HG03103 (cell line): ENCODE measurements at regions not wholly inside any gene's neighbourhood (a gene's known extent, or its start where the extent isn't known, plus 50 kb on each side); places are given as distances from the start of the nearest gene placed in this dataset.

Source experiments
- ATAC-seq: cut with Tn5 transposase; IDR thresholded peaks from one replicate; pipeline ENCODE4 v1.9.1; 2021; ENCODE audit warnings: low read depth; ENCODE audit not compliant: unreplicated experiment

DNA sequence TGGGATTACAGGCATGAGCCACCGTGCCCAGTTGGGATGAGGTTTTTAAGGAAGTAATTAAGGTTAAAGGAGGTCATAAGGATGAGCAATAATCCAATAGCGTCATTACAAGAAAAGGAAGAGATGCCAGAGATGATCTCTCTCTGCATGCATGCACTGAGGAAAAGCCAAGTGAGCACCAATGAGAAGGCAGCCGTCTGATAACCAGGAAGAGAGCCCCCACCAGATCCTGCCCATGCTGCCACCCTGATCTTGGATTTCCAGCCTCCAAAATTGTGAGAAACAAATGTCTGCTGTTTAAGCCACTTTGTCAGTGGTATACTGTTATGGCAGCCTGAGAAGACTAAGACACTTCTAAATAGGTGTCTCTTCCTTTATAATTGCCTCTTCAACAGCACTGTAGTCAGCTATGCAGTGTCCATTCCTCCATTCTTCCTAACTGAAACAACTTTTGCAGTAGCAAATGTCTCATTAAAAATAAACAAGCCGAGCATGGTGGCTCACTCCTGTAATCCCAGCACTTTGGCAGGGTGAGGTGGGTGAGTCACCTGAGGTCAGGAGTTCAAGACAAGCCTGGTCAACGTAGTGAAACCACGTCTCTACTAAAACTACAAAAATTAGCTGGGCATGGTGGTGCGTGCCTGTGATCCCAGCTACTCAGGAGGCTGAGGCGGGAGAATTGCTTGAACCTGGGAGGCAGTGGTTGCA is 216.2 kb upstream of the RUNX1 start:
- ATAC-seq, result no peak

DNA sequence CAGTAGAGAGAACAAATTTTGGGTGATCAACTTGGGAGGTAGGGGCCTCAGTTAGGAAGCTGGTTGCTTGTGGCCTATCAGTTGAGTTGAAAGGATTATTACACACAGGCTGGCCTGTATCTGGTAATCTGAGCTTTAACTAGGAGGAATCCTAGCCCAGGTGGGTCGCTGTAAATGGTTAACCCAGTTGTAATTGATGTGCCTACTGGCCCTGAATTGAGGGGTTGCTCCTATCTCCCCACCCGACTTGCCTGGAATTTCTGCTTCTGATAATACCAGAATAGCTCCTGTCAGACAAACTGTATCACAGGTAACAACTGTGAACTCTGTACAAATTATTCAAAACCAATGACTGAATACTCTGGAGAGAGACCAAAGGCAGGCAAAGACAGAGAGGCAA is 210.4 kb upstream of the RUNX1 start:
- no peak for ATAC-seq

DNA sequence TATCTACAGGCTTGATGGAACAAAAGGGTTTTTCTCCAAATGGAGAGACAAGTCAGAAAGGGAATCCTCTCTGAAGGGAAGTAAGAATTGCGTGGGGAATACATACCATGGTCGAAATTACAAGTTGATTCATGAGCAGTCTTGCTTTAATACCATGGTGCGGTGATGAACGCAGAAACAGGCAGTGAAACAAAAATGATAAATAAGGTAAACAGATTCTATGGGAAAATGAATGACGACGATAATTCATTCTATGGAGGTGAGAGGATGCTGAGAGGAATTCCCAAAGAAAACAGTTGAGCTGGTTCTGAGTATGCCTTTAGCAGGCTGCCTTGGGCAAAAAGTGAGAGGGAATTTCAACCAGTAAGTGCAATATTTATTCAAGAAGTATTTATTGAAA is 209.4 kb upstream of the RUNX1 start:
- ATAC-seq, result no peak

DNA sequence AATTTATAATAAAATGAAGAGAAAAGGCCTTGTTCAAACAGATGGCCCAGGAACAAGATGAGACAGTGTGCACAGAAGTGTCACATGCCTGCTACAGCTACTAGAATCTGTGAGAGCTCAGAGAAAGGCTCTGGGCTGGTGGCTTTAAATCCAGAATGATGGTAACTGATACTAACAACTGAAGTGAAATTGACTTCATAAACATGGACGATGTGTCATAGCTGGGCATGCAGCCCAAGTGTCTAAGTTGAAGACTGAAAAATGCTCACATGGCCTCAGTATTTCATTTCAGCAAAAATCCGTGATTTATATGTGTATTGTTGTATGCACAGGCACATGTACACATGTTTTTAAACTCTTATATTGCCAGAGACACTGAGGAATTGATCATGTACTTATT is 208.3 kb upstream of the RUNX1 start:
- ATAC-seq, result no peak

DNA sequence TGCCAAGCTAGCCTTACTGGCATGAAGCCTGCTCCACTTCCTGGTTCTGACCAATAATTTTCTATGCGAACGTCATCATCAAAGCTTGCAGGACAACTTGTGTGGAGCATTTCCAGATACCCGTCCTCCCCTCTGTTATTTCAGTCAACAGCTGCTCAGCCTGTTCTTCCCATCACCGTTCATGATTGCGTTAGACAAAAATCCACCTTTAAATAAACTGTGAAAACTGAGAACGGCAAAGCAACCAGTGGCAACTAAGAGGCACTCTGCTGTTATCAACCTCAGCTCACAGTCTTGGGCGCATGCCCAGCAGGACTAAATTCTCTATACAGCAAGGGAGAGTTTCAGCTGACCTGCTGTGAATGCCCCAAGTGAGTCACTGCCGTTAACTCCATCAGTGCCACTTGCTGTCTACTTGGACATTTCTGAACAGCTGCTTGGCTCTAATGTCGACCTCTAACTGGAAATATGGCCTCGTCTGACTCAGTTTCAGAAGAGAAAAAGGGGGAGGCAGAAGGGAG is 207.4 kb upstream of the RUNX1 start:
- ATAC-seq, result no peak

DNA sequence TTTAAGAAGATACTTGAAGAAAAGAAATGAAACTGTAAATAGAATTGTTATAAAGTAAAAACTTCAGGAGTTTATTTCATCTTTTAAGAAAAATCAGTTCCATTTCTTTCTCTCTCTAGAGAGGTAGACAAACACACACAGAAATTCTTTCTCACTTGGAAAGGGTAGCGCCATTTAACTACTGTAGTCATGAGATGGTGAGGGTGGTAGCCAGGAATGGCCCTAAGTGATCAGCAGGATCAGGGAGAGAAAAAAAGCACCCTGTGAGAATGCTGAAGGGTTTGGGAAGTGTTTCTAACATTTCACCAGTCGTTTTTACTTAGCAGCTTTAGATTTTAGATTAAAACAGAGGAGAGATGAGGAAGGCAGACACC is 205.7 kb upstream of the RUNX1 start:
- no peak for ATAC-seq

DNA sequence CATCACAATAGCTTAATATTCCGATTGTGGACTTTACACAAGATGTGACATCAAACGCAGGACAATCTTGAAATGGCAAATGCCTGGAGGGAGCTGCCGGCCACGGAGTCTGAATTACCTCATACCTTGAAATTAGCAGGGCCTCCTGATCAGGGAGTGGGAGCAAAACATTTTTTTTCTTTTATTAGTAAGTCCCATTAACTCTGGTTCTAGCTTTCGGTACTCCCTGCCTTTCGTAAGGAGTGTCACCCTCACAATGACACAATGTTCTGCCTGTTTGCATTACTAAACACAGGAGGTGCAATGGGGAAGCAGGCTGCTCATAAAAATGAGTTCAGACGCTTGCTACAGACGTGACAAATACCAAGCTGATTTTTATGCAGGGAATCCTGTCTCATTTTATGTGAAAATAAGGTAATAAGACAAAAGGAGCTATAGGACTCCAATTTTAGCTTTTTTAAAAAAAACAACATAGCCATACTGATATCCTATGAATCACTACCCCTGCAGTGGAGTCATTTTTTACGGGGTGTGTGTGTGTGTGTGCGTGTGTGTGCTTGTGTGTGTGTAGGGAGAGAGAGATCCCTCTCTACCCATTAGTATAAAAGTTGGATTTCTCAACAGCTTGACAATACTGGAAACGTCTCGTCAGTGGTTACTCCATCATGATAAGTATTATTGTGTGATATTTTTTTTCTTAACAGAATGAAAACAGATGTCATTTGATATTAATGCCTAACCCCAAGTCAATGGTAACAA is 205.1 kb upstream of the RUNX1 start:
- ATAC-seq, result no peak

DNA sequence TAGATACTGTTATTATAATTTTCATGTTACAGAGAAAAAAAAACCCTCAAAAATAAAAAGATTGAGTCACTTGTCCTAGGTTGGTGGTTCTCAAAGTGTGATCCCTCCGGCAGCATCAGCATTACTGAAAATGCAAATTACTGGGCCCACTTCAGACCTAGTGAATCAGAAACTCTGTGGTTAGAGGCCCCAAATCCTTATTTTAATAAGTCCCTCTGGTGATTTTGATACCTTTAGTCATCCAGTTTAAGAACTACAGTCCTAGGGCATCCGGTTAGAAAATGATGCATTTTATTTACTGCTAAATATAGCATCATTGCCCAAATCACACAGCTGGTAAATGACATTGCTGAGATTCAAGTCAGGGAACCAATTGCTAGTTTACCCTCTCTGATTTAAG is 203.7 kb upstream of the RUNX1 start:
- no peak for ATAC-seq

DNA sequence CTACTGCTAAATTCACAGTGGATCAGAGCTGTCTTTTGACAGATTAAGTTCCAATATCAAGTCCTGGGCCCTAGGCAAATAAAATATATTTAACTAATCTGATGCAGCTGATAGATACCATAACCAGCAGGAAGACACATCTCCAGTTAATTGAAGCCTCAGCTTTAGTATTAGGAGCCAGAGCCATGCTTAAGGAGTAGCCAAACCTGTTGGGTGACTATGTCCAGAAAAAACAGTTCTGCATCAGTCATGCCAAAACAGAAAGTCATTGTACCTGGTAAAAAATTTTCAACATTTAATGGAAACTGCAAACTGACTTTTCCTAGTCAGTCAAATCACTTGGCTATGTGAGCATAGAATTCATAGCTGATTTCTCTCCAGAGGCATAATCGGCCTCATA is 200.5 kb upstream of the RUNX1 start:
- ATAC-seq, result no peak

DNA sequence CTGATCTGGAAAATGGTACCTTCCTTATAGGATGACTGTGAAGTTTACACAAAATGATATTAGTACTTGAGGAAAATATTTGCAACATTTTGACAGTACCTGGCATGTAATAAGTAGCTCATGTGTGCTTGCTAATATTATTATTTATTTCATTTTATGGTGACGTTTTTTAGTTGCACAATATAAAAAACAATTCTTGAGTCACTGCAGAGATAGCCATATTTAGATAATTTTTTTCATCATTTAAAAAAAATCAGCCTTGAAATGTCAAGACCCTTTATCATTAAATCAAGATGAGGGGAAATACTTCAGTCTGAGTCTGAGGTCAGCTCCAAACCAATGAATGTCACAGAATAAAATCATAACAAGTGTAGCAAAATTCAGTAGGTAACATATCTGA is 196.8 kb upstream of the RUNX1 start:
- no peak for ATAC-seq

DNA sequence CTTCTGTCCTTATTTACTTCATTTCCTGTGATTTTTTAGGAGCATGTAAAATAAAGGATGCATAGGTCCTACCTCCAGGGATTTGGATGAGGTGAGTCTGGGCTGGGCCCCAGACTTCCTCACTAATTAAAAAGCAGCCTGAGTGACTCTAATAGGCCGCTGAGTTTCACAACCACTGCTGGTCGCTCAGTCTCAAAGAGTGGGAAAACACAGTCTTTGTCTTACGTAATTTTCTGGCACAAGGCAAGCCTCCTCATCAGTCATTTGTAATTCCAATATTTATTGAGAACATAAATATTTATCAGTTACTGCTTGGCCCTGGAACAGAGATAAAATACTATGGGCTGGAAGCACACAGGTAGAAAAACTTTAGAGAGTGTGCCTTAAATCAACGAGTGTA is 195.4 kb upstream of the RUNX1 start:
- no peak for ATAC-seq

DNA sequence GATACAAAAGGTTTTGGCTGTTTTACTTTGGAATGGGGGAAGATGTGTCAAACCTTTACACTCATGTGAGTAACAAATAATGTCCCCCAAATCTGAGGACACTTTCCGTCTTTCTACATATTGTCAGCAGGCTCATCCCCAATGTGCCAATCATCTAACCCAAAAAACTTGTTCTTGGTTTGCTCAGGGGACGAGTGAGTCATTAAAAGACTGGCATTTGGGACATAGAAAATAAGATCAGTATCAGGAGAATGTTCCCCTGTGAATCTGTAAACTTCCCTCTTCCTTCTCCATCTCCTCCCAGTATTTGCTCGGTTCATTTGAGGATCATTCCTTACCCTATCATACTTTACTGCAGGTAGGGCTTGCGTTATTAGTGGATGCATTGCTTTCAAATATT is 194.1 kb upstream of the RUNX1 start:
- ATAC-seq, result no peak

DNA sequence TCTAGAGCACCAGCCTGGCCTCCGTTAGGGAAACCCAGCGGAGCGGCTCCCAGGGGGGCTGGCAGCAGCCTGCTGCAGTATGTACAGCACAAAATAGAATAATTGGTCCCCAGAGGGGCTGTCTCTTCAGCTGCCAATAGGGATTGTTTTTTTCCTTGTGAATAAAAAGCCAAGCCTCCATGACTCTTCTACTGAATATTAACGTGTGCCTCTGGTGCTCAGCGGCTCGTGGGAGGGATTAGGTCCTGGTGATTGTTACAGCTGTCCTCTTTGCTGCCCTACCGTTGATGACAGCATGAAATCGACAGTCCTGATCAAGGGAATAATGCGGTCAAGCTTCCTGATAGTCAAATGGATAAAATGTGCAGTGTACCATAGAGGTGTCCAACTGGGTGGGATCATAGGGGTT is 190.7 kb upstream of the RUNX1 start:
- ATAC-seq, result no peak

DNA sequence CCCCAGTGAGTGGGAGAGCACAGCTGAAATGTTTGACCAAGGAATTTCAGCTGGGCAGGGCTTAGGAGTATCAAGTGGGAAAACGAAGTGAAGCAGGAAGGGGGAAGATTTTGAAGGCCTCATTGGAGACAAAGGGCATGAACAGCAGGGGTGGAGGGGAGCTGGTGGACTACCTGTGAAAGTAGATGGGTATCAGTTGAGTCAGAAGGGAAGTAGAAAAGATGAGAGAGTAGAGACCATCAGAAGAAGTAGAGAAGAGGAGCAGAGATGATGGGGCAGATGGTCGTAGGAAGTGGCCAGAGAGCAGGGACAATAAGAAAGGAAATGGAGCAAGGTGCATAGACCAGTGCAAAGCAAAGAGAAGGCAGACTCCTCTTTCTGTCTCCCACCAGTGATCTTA is 189.0 kb upstream of the RUNX1 start:
- no peak for ATAC-seq

DNA sequence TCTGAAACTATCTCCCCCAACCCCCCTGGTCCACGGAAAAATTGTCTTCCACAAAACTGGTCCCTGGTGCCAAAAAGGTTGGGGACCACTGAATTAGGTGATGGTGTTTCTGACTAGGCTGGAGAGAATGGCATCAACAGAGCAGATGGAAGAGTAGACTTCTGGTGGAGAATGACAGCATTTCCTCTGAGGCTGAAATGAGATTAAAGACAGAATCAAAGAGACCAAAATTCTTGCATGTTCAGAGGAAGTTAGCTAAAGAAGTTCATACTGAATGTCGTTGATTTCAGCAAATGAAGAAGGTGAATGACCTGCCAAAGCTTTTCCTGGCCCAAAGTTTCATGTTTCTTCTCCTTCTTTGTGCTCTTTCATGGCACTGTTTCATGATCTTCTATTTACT is 188.2 kb upstream of the RUNX1 start:
- no peak for ATAC-seq

DNA sequence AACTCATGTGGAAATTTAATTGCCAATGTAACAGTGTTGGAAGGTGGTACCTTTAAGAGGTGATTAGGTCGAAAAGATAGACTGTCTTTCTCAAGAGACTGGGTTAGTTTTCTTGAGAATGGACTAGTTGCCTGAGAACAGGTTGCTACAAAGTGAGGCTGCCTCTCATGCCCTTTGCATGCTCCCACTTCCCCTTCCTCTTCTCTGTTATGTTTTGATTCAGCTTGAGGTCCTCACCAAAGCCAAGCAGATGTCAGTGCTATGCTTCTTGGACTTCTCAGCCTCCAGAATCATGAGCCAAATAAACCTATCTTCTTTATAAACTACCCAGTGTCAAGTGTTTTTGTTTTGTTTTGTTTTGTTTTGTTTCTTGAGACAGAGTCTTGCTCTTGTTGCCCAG is 187.0 kb upstream of the RUNX1 start:
- ATAC-seq, result peak; percentile 70

DNA sequence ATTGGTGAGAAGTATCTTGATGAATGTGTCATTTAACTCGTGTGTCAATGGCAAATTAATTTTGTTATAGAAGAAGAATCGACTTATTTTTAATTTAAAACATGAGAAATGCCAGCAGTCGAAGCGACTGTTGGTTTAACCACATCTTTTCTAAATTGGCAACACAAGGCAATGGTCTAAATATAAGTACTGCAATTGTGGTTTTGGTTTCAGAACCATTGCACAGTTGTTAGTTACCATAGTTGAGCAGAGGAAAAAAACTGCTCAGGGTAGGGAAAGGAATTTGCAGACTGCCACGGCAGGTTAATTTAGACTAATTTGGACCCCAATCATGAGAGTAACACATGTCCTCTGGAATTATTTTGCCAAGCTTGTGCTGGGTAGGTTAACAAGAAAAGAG is 185.6 kb upstream of the RUNX1 start:
- ATAC-seq, result no peak

DNA sequence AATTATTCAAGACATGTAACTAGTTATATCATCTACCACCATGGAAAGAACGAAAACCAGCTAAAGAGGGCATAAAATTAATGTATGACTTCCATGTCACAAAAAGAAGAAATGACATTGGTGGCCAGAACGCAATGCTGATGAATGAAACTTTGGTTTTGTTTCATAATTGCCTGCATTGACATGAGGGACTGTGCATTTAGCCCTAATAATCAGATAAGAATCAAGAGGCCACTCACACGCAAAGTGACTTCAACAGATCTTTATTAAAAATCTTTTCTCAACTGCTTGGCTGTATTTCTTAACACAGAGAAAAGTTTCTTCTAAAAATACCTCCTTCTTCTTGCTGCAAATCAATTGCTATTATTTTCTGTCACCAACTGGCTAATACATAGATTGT is 184.7 kb upstream of the RUNX1 start:
- ATAC-seq, result no peak

DNA sequence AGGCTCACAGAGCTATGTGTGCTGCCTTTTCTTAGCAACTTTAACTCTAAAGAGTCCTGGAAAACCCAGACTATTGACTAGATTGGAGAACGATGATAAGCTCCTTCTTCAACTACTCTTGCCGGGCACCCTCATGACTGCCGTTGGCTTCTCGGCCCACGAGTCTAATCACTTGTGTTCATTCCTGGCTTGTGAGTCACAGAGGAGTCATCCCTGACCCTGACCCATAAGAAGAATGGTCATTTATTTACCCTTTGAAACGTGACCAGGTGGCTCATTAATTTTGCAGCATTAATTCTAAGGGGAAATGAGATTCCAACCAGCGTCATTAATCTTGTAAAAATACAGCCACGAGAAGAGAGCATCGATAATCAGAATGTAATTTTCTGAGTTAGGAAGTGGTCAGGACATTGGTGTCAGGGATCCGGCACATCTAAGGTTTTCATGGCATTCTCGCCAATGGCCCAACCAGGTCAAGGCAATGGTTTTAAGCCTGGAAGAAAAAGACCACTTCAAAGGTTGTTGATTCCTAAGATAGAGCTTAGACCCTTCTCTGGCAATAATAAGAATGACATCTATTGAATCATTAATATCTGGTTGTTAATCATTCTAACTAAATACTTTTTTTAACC is 183.6 kb upstream of the RUNX1 start:
- ATAC-seq, result no peak

DNA sequence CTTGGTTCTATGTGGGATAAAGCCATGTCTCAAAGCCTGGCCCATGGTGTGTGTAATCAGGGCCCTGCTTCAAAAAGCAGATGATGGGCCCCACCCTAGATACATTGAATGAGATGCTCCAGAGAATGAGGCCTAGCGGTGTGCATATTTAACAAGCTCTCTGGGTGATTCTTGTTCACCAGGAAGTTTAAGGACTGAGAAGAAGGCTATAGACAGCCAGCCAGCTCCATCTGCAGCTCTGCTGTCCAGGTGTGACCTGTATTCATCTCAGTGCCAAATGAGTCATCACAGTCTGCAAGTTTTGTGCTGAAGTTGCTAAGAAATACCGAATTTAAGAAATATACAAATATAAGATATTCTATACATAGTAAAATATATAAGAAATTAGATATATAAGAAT is 182.0 kb upstream of the RUNX1 start:
- no peak for ATAC-seq

DNA sequence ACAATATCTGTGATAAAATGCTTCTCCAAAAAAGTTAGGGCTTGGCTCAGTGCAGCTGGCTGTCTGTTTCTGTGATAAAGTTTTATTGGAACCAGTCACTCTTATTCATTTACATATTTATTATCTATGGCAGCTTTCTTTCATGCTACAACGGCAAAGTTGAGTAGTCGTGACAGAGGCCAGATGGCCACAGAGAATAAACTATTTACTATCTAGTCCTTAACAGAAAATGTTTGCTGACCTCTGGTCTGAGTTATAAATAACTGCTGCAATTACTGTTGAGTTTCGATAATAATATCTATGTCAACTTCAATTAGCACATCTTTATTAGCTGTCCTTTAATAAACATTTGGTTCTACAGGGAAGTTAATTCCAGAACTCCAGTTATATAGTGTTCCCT is 180.2 kb upstream of the RUNX1 start:
- no peak for ATAC-seq

DNA sequence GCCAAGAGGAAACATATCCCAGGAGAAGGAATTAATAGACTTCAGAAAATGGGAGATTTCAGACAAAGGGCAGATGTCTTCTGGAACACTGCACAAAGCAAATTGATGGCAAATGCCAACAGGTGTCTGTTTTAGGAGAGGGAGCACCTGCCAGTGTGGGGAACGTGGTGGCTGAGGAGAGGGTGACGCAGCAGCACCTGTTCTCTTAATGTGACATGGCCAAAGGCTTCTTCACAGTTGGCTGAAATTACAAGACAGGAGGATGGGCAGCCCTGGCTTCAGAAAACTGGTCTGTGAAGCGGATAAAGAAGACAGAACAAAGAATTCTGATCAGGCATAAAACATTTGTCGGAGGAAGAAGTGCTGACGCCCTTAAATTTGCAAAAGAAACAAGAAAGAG is 178.7 kb upstream of the RUNX1 start:
- no peak for ATAC-seq
